HCT116 (cell line): ENCODE measurements at regions not wholly inside any gene's neighbourhood (a gene's known extent, or its start where the extent isn't known, plus 50 kb on each side); places are given as distances from the start of the nearest gene placed in this dataset.
"Not testable (repeated sequence)": the region's sequence is repeated elsewhere in the genome, so short reads cannot be mapped to it uniquely, and the experiment has no call there.

ENCODE experiments used
- ATAC-seq: fragments of 200-7000 bp; cut with Tn5 transposase; 2 replicates; pipeline ENCODE4 v1.9.1; 2020; ENCODE audit warnings: mild to moderate bottlenecking, moderate library complexity
- BruUV-seq: library from RNA; stranded (reverse); fragments of 400-500 nt; replicated peaks from 2 replicates; lab custom pipeline; 2021; lab: Mats Ljungman, UMichigan
- CTCF ChIA-PET: fragments of 300-600 bp; sonication (Branson Sonifier 250); formaldehyde crosslinking; loops from one replicate; lab custom pipeline; 2021; ENCODE audit warnings: antibody characterized with exemption; lab: Charles Lee
- POLR2A ChIA-PET: fragments of 300-600, 350-600 bp; sonication (Branson Sonifier 250); formaldehyde crosslinking; loops from one replicate; lab custom pipeline; 2021; ENCODE audit warnings: antibody characterized with exemption; lab: Charles Lee
- RAD21 ChIA-PET, 2 experiments: fragments of 300-600 bp; sonication (Branson Sonifier 250); formaldehyde crosslinking; loops; one replicate each; lab custom pipeline; 2023; ENCODE audit warnings: low total read pairs in 2 of 2; ENCODE audit not compliant: uncharacterized antibody in 2 of 2, unreplicated experiment in 2 of 2, low non-redundant PET in 1 of 2; lab: Charles Lee
- DNase-seq: peaks from one replicate; pipeline ENCODE4 v3.0.0-alpha.2; 2010; ENCODE audit warnings: low read depth, low spot score
- H2AFZ ChIP-seq: fragments of 200-600 bp; shearing (Covaris generic), sonication (generic); 2 replicates; pipeline ENCODE4 v1.6.1; 2017; ENCODE audit warnings: low read depth, mixed run types, mixed read lengths, antibody characterized with exemption, low read length; ENCODE audit not compliant: poor library complexity, severe bottlenecking
- H3K27ac ChIP-seq: 2 replicates; pipeline ENCODE4 v1.5.1; 2012; ENCODE audit warnings: low read depth, low read length
- H3K27me3 ChIP-seq: fragments of 200-600 bp; sonication (generic); 2 replicates; pipeline ENCODE4 v1.6.1; 2016; ENCODE audit warnings: mixed run types, low read length, mixed read lengths; ENCODE audit not compliant: insufficient read depth
- H3K36me3 ChIP-seq, 2 experiments: fragments of 200-500 bp in 1 of 2; fragments of 200-600 bp in 1 of 2; sonication (Bioruptor generic) in 1 of 2; sonication (generic) in 1 of 2; 2 replicates each; pipeline versions ENCODE4 v1.5.1 to v1.6.1; 2014 to 2016; ENCODE audit warnings: low read length in 2 of 2, inconsistent platforms in 1 of 2, mixed read lengths in 1 of 2, mixed run types in 1 of 2; ENCODE audit not compliant: insufficient read depth in 2 of 2, control insufficient read depth in 1 of 2
- H3K4me1 ChIP-seq, 2 experiments: fragments of 200-600 bp in 1 of 2; sonication (generic) in 1 of 2; 2 replicates each; pipeline versions ENCODE4 v1.5.1 to v1.6.1; 2012 to 2017; ENCODE audit warnings: low read length in 2 of 2, inconsistent platforms in 1 of 2, mild to moderate bottlenecking in 1 of 2, mixed read lengths in 1 of 2, mixed run types in 1 of 2, moderate library complexity in 1 of 2; ENCODE audit not compliant: insufficient read depth in 2 of 2, control insufficient read depth in 1 of 2
- H3K4me2 ChIP-seq: fragments of 200-600 bp; sonication (generic); 2 replicates; pipeline ENCODE4 v1.6.1; 2017; ENCODE audit warnings: mixed run types, low read length, mixed read lengths
- H3K4me3 ChIP-seq, 2 experiments: fragments of 200-600 bp in 1 of 2; sonication (generic) in 1 of 2; replicated peaks in 1 of 2; 2 replicates each; pipeline ENCODE4 v1.5.1; 2011 to 2016; ENCODE audit warnings: low read length in 2 of 2, control low read depth in 1 of 2, low read depth in 1 of 2, mild to moderate bottlenecking in 1 of 2, mixed read lengths in 1 of 2, mixed run types in 1 of 2
- H3K79me2 ChIP-seq: fragments of 200-600 bp; sonication (generic); 2 replicates; pipeline ENCODE4 v1.6.1; 2017; ENCODE audit warnings: mild to moderate bottlenecking, mixed run types, low read length, moderate library complexity, mixed read lengths; ENCODE audit not compliant: insufficient read depth
- H3K9ac ChIP-seq: fragments of 200-600 bp; sonication (generic); 2 replicates; pipeline ENCODE4 v1.6.1; 2016; ENCODE audit warnings: low read length, mixed read lengths
- H3K9me2 ChIP-seq: fragments of 200-600 bp; sonication (generic), shearing (Covaris generic); 2 replicates; pipeline ENCODE4 v1.6.1; 2017; ENCODE audit warnings: mixed run types, mild to moderate bottlenecking, moderate library complexity; ENCODE audit not compliant: insufficient read depth
- H3K9me3 ChIP-seq, 2 experiments: fragments of 200-500 bp in 1 of 2; fragments of 200-600 bp in 1 of 2; sonication (Bioruptor generic) in 1 of 2; sonication (generic) in 1 of 2; 2 replicates each; pipeline ENCODE4 v1.6.1; 2014 to 2017; ENCODE audit warnings: low read length in 2 of 2, mixed read lengths in 2 of 2, inconsistent platforms in 1 of 2, low read depth in 1 of 2, mild to moderate bottlenecking in 1 of 2, mixed run types in 1 of 2, moderate library complexity in 1 of 2; ENCODE audit not compliant: control insufficient read depth in 1 of 2, insufficient read depth in 1 of 2
- H4K20me1 ChIP-seq: fragments of 200-600 bp; sonication (generic), shearing (Covaris generic); 2 replicates; pipeline ENCODE4 v1.6.1; 2017; ENCODE audit warnings: mixed run types, mild to moderate bottlenecking, moderate library complexity; ENCODE audit not compliant: insufficient read depth
- EGR1 ChIP-seq: IDR thresholded peaks from 2 replicates; pipeline ENCODE4 v1.6.1; 2012; ENCODE audit warnings: low read depth
- FOSL1 ChIP-seq: IDR thresholded peaks from 2 replicates; pipeline ENCODE4 v1.6.1; 2012; ENCODE audit warnings: low read depth
- RAD21 ChIP-seq: IDR thresholded peaks from 2 replicates; pipeline ENCODE4 v1.6.1; 2012; ENCODE audit warnings: low read depth, mild to moderate bottlenecking
- REST ChIP-seq: IDR thresholded peaks from 2 replicates; pipeline ENCODE4 v1.6.1; 2012; ENCODE audit warnings: low read depth
- ZFX ChIP-seq: fragments of 450-650 bp; IDR thresholded peaks from 2 replicates; pipeline ENCODE4 v1.6.1; 2017
- intact Hi-C: fragments of 100-400 bp; cut with micrococcal nuclease; formaldehyde crosslinking; loops from 2 replicates; pipeline ENCODE4 v1.10.0; 2022

- CTCF ChIA-PET = no interaction called here
- ATAC-seq = no peak
- Histone ChIP-seq H3K9me3 (peaks cover 10 to 15% of the 10 kb centered on the region in 2 experiments; a peak in 3 of 4 replicates), H3K4me1 (no peaks in the 10 kb centered on the region), H4K20me1 (no peaks in the 10 kb centered on the region), H3K27ac (no peak overlapping the region), H3K4me3 (no peak overlapping the region), H3K9ac (no peak overlapping the region), H3K9me2 (no peaks in the 10 kb centered on the region), H2AFZ (no peak overlapping the region), H3K79me2 (no peaks in the 10 kb centered on the region), H3K4me2 (no peak overlapping the region), H3K36me3 (no peaks in the 10 kb centered on the region), H3K27me3 (no peaks in the 10 kb centered on the region)
- POLR2A ChIA-PET = no interaction called here
- intact Hi-C loops = no loop called here
- TF ChIP-seq ZFX = no peak
- TF ChIP-seq RAD21 = no peak
- no peak for TF ChIP-seq REST
- TF ChIP-seq FOSL1 = no peak
- no peak for TF ChIP-seq EGR1
- RAD21 ChIA-PET = no interaction called here
- BruUV-seq = no TSS peak
- DNase-seq = no peak
Measured at GRCh38 chr18:68387246-68387645, 327.7 kb downstream of the TMX3 start.

GRCh38 chr18:68383979-68384378, 330.9 kb downstream of the TMX3 start:
- POLR2A ChIA-PET, H3K36me3 ChIP-seq, H3K4me2 ChIP-seq, H3K9me3 ChIP-seq, H3K27me3 ChIP-seq, H2AFZ ChIP-seq, H4K20me1 ChIP-seq, H3K79me2 ChIP-seq, H3K4me1 ChIP-seq, H3K9me2 ChIP-seq, CTCF ChIA-PET, H3K9ac ChIP-seq, intact Hi-C loops, BruUV-seq, H3K4me3 ChIP-seq, DNase-seq, H3K27ac ChIP-seq, RAD21 ChIA-PET, ATAC-seq: not testable (repeated sequence)
